ENCODE measurements at regions not wholly inside any gene's neighbourhood (a gene's known extent, or its start where the extent isn't known, plus 50 kb on each side); places are given as distances from the start of the nearest gene placed in this dataset.

GRCh38 chr7:64101126-64101942 is 56.1 kb downstream of the ZNF727 start (continued):
- TF ChIP-seq ZNF644 (tag; IDR thresholded peaks at IDR 0.05; ENCODE audit: low read depth) (no peak), NFE2L1 (tag; IDR thresholded peaks at IDR 0.05; ENCODE audit: borderline replicate concordance, low read depth) (no peak), TRIM25 (IDR thresholded peaks at IDR 0.05; ENCODE audit: borderline replicate concordance) (no peak)

GRCh38 chr7:64101943-64102655 is 56.9 kb downstream of the ZNF727 start:
- Histone ChIP-seq H3K27me3 (ENCODE audit: control insufficient read depth in 2 of 2, insufficient read depth in 2 of 2, low read length in 2 of 2) (no peaks in the 10 kb centered on the region), H3K9me1 (ENCODE audit: control insufficient read depth, insufficient read depth, low read length) (no peaks in the 10 kb centered on the region), H3K79me2 (ENCODE audit: control insufficient read depth, insufficient read depth, low read length) (no peaks in the 10 kb centered on the region), H3K4me2 (ENCODE audit: insufficient read depth, low read length) (no peak overlapping the region), H3K27ac (ENCODE audit: extremely low read depth, low read depth, low read length) (no peak overlapping the region), H3K4me1 (replicated peaks in 1 of 2; ENCODE audit: control insufficient read depth in 2 of 2, insufficient read depth in 2 of 2, low read length in 2 of 2) (no peaks in the 10 kb centered on the region), H3K36me3 (ENCODE audit: control insufficient read depth, insufficient read depth, low read length) (no peaks in the 10 kb centered on the region), H2AFZ (ENCODE audit: low read depth, low read length) (no peak overlapping the region), H3K4me3 (no peak overlapping the region), H3K9ac (ENCODE audit: insufficient read depth in 1 of 2, low read depth in 2 of 2, low read length in 2 of 2) (no peak overlapping the region), H4K20me1 (replicated peaks; ENCODE audit: control insufficient read depth, insufficient read depth, low read length) (no peaks in the 10 kb centered on the region), H3K9me3 (replicated peaks; ENCODE audit: control insufficient read depth, insufficient read depth, low read depth, low read length) (no peaks in the 10 kb centered on the region)
- ChIA-PET CTCF (ENCODE audit: low intra/inter-chr PET ratio) (no interaction called here), POLR2A (no interaction called here)
- WGBS (ENCODE audit: insufficient coverage, low coverage, missing lambda C conversion rate), result 1% methylated on average over 13 of the region's 13 CpGs
- no peak for FAIRE-seq
- intact Hi-C loops (cut with micrococcal nuclease), result no loop called here
- no peak for ATAC-seq
- in situ Hi-C loops (cut with MboI), result no loop called here
- TF ChIP-seq XRCC4 (IDR thresholded peaks at IDR 0.05; ENCODE audit: extremely low read depth, insufficient read depth, insufficient read length), result no peak
- TF ChIP-seq TAF1 (IDR thresholded peaks at IDR 0.05; ENCODE audit: control insufficient read depth, extremely low read depth, insufficient read depth, low read length, severe bottlenecking), result no peak
- TF ChIP-seq MXI1 (IDR thresholded peaks at IDR 0.05; ENCODE audit: low read depth, low read length), result no peak
- no peak for TF ChIP-seq NFYB (IDR thresholded peaks at IDR 0.05; ENCODE audit: extremely low read depth, insufficient read length)
- no peak for TF ChIP-seq RBM17 (IDR thresholded peaks at IDR 0.05; ENCODE audit: borderline replicate concordance, low read depth, low read length)
- no peak for TF ChIP-seq E2F6 (IDR thresholded peaks at IDR 0.05; ENCODE audit: borderline replicate concordance in 1 of 2, extremely low read depth in 1 of 2, insufficient read depth in 1 of 2, insufficient read length in 1 of 2, low read depth in 1 of 2, low read length in 1 of 2, poor library complexity in 1 of 2, severe bottlenecking in 1 of 2)
- no peak for TF ChIP-seq SLC30A9 (CRISPR knock-in tag; IDR thresholded peaks at IDR 0.05)
- TF ChIP-seq PTTG1 (tag; IDR thresholded peaks at IDR 0.05; ENCODE audit: low read depth), result no peak
- no peak for TF ChIP-seq PHB2 (IDR thresholded peaks at IDR 0.05; ENCODE audit: low read depth)
- TF ChIP-seq BMI1 (IDR thresholded peaks at IDR 0.05; ENCODE audit: low read length), result no peak
- TF ChIP-seq ZC3H8 (IDR thresholded peaks at IDR 0.05), result no peak
- TF ChIP-seq C11orf30 (IDR thresholded peaks at IDR 0.05; ENCODE audit: low read depth), result no peak
- no TSS peak for BruUV-seq (replicated peaks)
- DNase-seq (ENCODE audit: extremely low read depth in 1 of 4, low spot score in 3 of 4), result no peak
